ENCODE measurements at regions not wholly inside any gene's neighbourhood (a gene's known extent, or its start where the extent isn't known, plus 50 kb on each side); places are given as distances from the start of the nearest gene placed in this dataset.

DNA sequence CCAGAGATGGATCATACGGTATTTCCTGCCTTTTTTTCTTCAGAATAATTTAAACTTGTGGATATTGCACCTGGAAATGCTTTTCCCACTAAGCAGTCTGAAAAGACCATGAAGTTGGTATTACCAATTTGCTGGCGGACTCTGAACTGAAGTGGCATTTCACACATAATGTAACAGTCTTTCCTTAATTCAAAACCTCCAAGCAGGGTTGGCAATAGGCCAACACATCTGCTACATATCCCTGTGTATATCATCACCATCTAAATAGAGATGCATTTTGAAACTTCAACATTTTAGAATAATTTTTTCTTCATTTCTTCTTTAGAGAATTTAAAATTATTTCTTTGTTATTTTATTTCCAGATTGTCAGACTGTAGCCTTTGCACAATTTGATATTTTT is 100.5 kb downstream of the TSPAN8 start:
- Histone ChIP-seq H3K9me3 (ENCODE audit: control insufficient read depth in 4 of 4, low read length in 3 of 4) (no peaks in the 10 kb centered on the region), H3K9ac (ENCODE audit: low read depth in 1 of 2, low read length in 2 of 2) (no peak overlapping the region), H3K36me3 (ENCODE audit: control insufficient read depth in 4 of 4, insufficient read depth in 3 of 4, low read depth in 1 of 4, low read length in 3 of 4) (no peaks in the 10 kb centered on the region), H3K4me1 (ENCODE audit: control insufficient read depth in 4 of 4, insufficient read depth in 4 of 4, low read length in 3 of 4) (no peaks in the 10 kb centered on the region), H3K27ac (ENCODE audit: low read depth in 1 of 2, low read length in 2 of 2) (no peak overlapping the region), H3K27me3 (ENCODE audit: control insufficient read depth in 4 of 4, insufficient read depth in 4 of 4, low read length in 3 of 4) (no peaks in the 10 kb centered on the region), H3K4me3 (ENCODE audit: low read depth in 1 of 3, low read length in 3 of 3) (no peak overlapping the region)
- 66% methylated on average over 2 of the region's 2 CpGs for WGBS
- TF ChIP-seq JUND (IDR thresholded peaks at IDR 0.05) (no peak), EGR1 (IDR thresholded peaks at IDR 0.05; ENCODE audit: low read depth in 2 of 2) (no peak), TAF1 (conservative IDR thresholded peaks at IDR 0.05) (no peak), GABPA (IDR thresholded peaks at IDR 0.05 in 1 of 2, conservative IDR thresholded peaks at IDR 0.05 in 1 of 2) (no peak), HNF4G (IDR thresholded peaks at IDR 0.05) (no peak), NR2F2 (IDR thresholded peaks at IDR 0.05) (no peak), FOXA2 (IDR thresholded peaks at IDR 0.05) (no peak), HNF4A (conservative IDR thresholded peaks at IDR 0.05) (no peak), RAD21 (IDR thresholded peaks at IDR 0.05) (no peak)
- TF ChIP-seq, protein P1, sequence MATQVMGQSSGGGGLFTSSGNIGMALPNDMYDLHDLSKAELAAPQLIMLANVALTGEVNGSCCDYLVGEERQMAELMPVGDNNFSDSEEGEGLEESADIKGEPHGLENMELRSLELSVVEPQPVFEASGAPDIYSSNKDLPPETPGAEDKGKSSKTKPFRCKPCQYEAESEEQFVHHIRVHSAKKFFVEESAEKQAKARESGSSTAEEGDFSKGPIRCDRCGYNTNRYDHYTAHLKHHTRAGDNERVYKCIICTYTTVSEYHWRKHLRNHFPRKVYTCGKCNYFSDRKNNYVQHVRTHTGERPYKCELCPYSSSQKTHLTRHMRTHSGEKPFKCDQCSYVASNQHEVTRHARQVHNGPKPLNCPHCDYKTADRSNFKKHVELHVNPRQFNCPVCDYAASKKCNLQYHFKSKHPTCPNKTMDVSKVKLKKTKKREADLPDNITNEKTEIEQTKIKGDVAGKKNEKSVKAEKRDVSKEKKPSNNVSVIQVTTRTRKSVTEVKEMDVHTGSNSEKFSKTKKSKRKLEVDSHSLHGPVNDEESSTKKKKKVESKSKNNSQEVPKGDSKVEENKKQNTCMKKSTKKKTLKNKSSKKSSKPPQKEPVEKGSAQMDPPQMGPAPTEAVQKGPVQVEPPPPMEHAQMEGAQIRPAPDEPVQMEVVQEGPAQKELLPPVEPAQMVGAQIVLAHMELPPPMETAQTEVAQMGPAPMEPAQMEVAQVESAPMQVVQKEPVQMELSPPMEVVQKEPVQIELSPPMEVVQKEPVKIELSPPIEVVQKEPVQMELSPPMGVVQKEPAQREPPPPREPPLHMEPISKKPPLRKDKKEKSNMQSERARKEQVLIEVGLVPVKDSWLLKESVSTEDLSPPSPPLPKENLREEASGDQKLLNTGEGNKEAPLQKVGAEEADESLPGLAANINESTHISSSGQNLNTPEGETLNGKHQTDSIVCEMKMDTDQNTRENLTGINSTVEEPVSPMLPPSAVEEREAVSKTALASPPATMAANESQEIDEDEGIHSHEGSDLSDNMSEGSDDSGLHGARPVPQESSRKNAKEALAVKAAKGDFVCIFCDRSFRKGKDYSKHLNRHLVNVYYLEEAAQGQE (IDR thresholded peaks at IDR 0.05): no peak
- TF ChIP-seq, protein P2, sequence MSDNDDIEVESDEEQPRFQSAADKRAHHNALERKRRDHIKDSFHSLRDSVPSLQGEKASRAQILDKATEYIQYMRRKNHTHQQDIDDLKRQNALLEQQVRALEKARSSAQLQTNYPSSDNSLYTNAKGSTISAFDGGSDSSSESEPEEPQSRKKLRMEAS (IDR thresholded peaks at IDR 0.05): no peak
- TF ChIP-seq, protein P3, sequence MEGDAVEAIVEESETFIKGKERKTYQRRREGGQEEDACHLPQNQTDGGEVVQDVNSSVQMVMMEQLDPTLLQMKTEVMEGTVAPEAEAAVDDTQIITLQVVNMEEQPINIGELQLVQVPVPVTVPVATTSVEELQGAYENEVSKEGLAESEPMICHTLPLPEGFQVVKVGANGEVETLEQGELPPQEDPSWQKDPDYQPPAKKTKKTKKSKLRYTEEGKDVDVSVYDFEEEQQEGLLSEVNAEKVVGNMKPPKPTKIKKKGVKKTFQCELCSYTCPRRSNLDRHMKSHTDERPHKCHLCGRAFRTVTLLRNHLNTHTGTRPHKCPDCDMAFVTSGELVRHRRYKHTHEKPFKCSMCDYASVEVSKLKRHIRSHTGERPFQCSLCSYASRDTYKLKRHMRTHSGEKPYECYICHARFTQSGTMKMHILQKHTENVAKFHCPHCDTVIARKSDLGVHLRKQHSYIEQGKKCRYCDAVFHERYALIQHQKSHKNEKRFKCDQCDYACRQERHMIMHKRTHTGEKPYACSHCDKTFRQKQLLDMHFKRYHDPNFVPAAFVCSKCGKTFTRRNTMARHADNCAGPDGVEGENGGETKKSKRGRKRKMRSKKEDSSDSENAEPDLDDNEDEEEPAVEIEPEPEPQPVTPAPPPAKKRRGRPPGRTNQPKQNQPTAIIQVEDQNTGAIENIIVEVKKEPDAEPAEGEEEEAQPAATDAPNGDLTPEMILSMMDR (IDR thresholded peaks at IDR 0.05; ENCODE audit: low read depth, low read length, missing input control): no peak
- no peak for DNase-seq (ENCODE audit: low spot score)

DNA sequence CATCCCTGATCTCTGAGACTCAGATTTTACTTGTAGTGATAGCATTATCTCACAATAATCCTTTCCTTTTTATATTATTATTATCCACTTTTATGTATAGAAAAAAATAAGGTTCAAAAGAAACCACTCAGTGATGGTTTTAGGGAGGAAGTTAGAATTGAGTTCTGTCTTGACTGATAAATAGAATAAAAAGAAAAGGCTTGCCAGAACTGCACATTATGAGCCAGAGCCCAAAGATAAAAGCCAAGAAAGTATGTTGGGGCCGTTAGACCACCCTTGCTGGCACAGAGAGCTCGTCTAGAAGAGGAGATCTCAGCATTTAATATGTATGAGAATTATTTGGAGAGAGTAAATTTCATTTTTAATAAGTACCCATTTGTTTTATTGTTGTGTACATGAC is 103.2 kb downstream of the TSPAN8 start:
- H3K4me3 ChIP-seq (ENCODE audit: low read depth in 1 of 3, low read length in 3 of 3): no peak overlapping the region

More for the DNA sequence above, 103.2 kb downstream of the TSPAN8 start:
- Histone ChIP-seq H3K27ac (ENCODE audit: low read depth in 1 of 2, low read length in 2 of 2) (no peak overlapping the region), H3K4me1 (ENCODE audit: control insufficient read depth in 4 of 4, insufficient read depth in 4 of 4, low read length in 3 of 4) (no peaks in the 10 kb centered on the region), H3K27me3 (ENCODE audit: control insufficient read depth in 4 of 4, insufficient read depth in 4 of 4, low read length in 3 of 4) (peaks cover 0 to 2% (median 0%) of the 10 kb centered on the region in 4 donors), H3K36me3 (ENCODE audit: control insufficient read depth in 4 of 4, insufficient read depth in 3 of 4, low read depth in 1 of 4, low read length in 3 of 4) (no peaks in the 10 kb centered on the region), H3K9ac (ENCODE audit: low read depth in 1 of 2, low read length in 2 of 2) (no peak overlapping the region), H3K9me3 (ENCODE audit: control insufficient read depth in 4 of 4, low read length in 3 of 4) (no peaks in the 10 kb centered on the region)
- TF ChIP-seq YY1 (IDR thresholded peaks at IDR 0.05) (no peak), RAD21 (IDR thresholded peaks at IDR 0.05) (no peak), EGR1 (IDR thresholded peaks at IDR 0.05; ENCODE audit: low read depth in 2 of 2) (no peak), HNF4G (IDR thresholded peaks at IDR 0.05) (no peak), HNF4A (conservative IDR thresholded peaks at IDR 0.05) (no peak), JUND (IDR thresholded peaks at IDR 0.05) (no peak), GABPA (IDR thresholded peaks at IDR 0.05 in 1 of 2, conservative IDR thresholded peaks at IDR 0.05 in 1 of 2) (no peak), TAF1 (conservative IDR thresholded peaks at IDR 0.05) (no peak)
- TF ChIP-seq, protein P2 (IDR thresholded peaks at IDR 0.05): no peak
- TF ChIP-seq, protein P1 (IDR thresholded peaks at IDR 0.05): no peak
- TF ChIP-seq, protein P4, sequence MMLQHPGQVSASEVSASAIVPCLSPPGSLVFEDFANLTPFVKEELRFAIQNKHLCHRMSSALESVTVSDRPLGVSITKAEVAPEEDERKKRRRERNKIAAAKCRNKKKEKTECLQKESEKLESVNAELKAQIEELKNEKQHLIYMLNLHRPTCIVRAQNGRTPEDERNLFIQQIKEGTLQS (IDR thresholded peaks at IDR 0.05): no peak
- TF ChIP-seq, protein P5, sequence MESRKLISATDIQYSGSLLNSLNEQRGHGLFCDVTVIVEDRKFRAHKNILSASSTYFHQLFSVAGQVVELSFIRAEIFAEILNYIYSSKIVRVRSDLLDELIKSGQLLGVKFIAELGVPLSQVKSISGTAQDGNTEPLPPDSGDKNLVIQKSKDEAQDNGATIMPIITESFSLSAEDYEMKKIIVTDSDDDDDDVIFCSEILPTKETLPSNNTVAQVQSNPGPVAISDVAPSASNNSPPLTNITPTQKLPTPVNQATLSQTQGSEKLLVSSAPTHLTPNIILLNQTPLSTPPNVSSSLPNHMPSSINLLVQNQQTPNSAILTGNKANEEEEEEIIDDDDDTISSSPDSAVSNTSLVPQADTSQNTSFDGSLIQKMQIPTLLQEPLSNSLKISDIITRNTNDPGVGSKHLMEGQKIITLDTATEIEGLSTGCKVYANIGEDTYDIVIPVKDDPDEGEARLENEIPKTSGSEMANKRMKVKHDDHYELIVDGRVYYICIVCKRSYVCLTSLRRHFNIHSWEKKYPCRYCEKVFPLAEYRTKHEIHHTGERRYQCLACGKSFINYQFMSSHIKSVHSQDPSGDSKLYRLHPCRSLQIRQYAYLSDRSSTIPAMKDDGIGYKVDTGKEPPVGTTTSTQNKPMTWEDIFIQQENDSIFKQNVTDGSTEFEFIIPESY (IDR thresholded peaks at IDR 0.05): no peak
- 35% methylated on average over 2 of the region's 2 CpGs for WGBS
- no peak for DNase-seq (ENCODE audit: low spot score)
